ENCODE measurements at regions not wholly inside any gene's neighbourhood (a gene's known extent, or its start where the extent isn't known, plus 50 kb on each side); places are given as distances from the start of the nearest gene placed in this dataset.
"Not testable (repeated sequence)": the region's sequence is repeated elsewhere in the genome, so short reads cannot be mapped to it uniquely, and the experiment has no call there.

DNA sequence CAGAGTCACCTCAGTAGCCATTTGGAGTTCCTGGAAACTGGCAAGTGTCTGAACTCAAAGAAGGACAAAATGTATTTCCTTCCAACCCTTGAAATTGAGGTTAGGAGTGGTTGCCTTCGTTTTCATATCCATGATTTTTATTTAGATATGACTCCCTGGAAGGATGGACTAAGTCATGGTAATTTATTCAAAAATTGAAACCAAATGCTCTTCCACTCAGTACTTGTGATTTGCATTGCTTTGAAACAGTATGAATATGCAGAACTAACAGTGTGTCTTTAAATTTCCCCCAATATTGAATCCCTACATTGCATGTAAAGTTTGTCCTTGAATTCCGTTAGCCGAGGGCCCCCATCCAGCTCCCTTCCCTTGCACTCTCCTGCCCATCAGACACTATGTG, 112.1 kb upstream of the DNAH14 start:
- no peak overlapping the region for H3K4me3 ChIP-seq (ENCODE audit: low read depth, low read length)
- no peak for DNase-seq (ENCODE audit: low read depth)
- no peak for TF ChIP-seq CTCF (IDR thresholded peaks at IDR 0.05; ENCODE audit: low read depth, low read length, missing control alignments)

- no peak for DNase-seq (ENCODE audit: low read depth)
- H3K4me3 ChIP-seq (ENCODE audit: low read depth, low read length): no peak overlapping the region
- no peak for TF ChIP-seq CTCF (IDR thresholded peaks at IDR 0.05; ENCODE audit: low read depth, low read length, missing control alignments)
Observed at GRCh38 chr1:224819861-224820260, 109.6 kb upstream of the DNAH14 start.

DNA sequence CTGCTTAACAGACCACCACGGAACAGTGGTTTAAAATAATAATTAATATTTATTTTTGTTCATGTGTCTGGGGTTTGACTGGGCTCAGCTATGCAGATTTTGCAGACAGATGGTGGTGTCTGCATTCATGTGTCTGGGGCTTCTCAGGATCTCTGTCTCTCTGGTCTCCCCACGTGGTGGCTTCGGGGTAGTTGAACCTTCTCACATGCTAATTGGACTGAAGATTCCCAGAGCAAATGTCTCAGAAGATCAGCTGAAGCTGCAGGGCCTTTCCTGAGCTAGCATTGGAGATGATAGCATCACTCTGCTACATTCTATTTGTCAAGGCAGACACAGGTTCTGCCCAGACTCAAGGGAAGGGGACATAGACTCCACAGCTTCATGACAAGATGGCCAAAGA, 109.1 kb upstream of the DNAH14 start:
- no peak for DNase-seq (ENCODE audit: low read depth)
- no peak for TF ChIP-seq CTCF (IDR thresholded peaks at IDR 0.05; ENCODE audit: low read depth, low read length, missing control alignments)
- H3K4me3 ChIP-seq (ENCODE audit: low read depth, low read length): no peak overlapping the region

GRCh38 chr1:224821751-224822150, 107.7 kb upstream of the DNAH14 start:
- H3K4me3 ChIP-seq (ENCODE audit: low read depth, low read length); DNase-seq (ENCODE audit: low read depth): not testable (repeated sequence)

DNA sequence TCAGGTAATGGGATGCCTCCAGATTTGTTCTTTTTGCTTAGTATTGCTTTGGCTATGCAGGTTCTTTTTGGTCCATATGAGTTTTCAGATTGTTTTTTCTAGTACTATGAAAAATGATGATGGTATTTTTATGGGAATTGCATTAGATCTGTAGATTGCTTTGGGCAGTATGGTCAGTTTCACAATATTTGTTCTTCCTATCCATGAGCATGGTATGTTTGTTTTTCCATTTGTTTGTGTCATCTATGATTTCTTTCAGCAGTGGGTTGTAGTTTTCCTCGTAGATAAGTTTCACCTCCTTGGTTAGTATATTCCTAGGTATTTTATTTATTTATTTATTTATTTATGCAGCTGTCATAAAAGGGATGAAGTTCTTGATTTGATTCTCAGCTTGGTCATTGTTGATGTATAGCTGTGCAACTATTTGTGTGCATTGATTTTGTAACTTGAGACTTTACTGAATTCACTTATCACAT, 103.9 kb upstream of the DNAH14 start:
- no peak for TF ChIP-seq CTCF (IDR thresholded peaks at IDR 0.05; ENCODE audit: low read depth, low read length, missing control alignments)
- no peak overlapping the region for H3K4me3 ChIP-seq (ENCODE audit: low read depth, low read length)

GRCh38 chr1:224828691-224829090, 100.8 kb upstream of the DNAH14 start:
- no peak for TF ChIP-seq CTCF (IDR thresholded peaks at IDR 0.05; ENCODE audit: low read depth, low read length, missing control alignments)

More for the DNA sequence above, 103.9 kb upstream of the DNAH14 start:
- DNase-seq (ENCODE audit: low read depth): no peak

GRCh38 chr1:224831501-224831900, 98.0 kb upstream of the DNAH14 start:
- no peak overlapping the region for H3K4me3 ChIP-seq (ENCODE audit: low read depth, low read length)
- no peak for TF ChIP-seq CTCF (IDR thresholded peaks at IDR 0.05; ENCODE audit: low read depth, low read length, missing control alignments)
- no peak for DNase-seq (ENCODE audit: low read depth)

More at GRCh38 chr1:224828691-224829090, 100.8 kb upstream of the DNAH14 start:
- no peak for DNase-seq (ENCODE audit: low read depth)
- no peak overlapping the region for H3K4me3 ChIP-seq (ENCODE audit: low read depth, low read length)

GRCh38 chr1:224839648-224840300, 89.7 kb upstream of the DNAH14 start:
- not testable (repeated sequence) for DNase-seq (ENCODE audit: low read depth)

GRCh38 chr1:224841803-224842202, 87.7 kb upstream of the DNAH14 start:
- H3K4me3 ChIP-seq (ENCODE audit: low read depth, low read length); DNase-seq (ENCODE audit: low read depth): not testable (repeated sequence)

More at GRCh38 chr1:224839648-224840300, 89.7 kb upstream of the DNAH14 start:
- not testable (repeated sequence) for H3K4me3 ChIP-seq (ENCODE audit: low read depth, low read length)

All from GM12864 (cell line).